ENCODE measurements at regions not wholly inside any gene's neighbourhood (a gene's known extent, or its start where the extent isn't known, plus 50 kb on each side); places are given as distances from the start of the nearest gene placed in this dataset.

GRCh38 chr4:137070614-137071013 lies 461.7 kb downstream of the PCDH18 start:
- TF ChIP-seq SREBF2 (IDR thresholded peaks at IDR 0.05) (no peak), CTCF (IDR thresholded peaks at IDR 0.05) (no peak), HDAC2 (IDR thresholded peaks at IDR 0.05) (no peak), ZFP36 (IDR thresholded peaks at IDR 0.05; ENCODE audit: borderline replicate concordance, partially characterized antibody) (no peak), POLR2A (IDR thresholded peaks at IDR 0.05; ENCODE audit: low read length) (no peak), HMGXB4 (CRISPR knock-in tag; IDR thresholded peaks at IDR 0.05; ENCODE audit: borderline replicate concordance) (no peak)
- TF ChIP-seq, protein P1, sequence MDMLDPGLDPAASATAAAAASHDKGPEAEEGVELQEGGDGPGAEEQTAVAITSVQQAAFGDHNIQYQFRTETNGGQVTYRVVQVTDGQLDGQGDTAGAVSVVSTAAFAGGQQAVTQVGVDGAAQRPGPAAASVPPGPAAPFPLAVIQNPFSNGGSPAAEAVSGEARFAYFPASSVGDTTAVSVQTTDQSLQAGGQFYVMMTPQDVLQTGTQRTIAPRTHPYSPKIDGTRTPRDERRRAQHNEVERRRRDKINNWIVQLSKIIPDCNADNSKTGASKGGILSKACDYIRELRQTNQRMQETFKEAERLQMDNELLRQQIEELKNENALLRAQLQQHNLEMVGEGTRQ (IDR thresholded peaks at IDR 0.05): no peak

All from A549 (cell line).